NOMO-1 treated with dmso at 0.1 percent for 144 hours (cell line): ENCODE measurements at regions not wholly inside any gene's neighbourhood (a gene's known extent, or its start where the extent isn't known, plus 50 kb on each side); places are given as distances from the start of the nearest gene placed in this dataset.
"Not testable (repeated sequence)": the region's sequence is repeated elsewhere in the genome, so short reads cannot be mapped to it uniquely, and the experiment has no call there.

Experiments
- DNase-seq: peaks from one replicate; lab custom pipeline; 2025; ENCODE audit not compliant: unreplicated experiment; lab: John Stamatoyannopoulos, UW

- no peak for DNase-seq
Observed at GRCh38 chr6:77010931-77011542, 452.3 kb downstream of the HTR1B start.

GRCh38 chr6:76992553-76992952 lies 470.7 kb downstream of the HTR1B start:
- DNase-seq, result no peak

GRCh38 chr6:76984572-76984971 lies 478.7 kb downstream of the HTR1B start:
- DNase-seq, result no peak

GRCh38 chr6:76982476-76983199 lies 480.7 kb downstream of the HTR1B start:
- DNase-seq, result no peak

- DNase-seq, result no peak
Observed at GRCh38 chr6:76972474-76972873, 490.8 kb downstream of the HTR1B start.

- DNase-seq, result not testable (repeated sequence)
Observed at GRCh38 chr6:76959177-76959576, 504.1 kb downstream of the HTR1B start.

- DNase-seq, result no peak
Observed at GRCh38 chr6:76942203-76942966, 520.9 kb downstream of the HTR1B start.

GRCh38 chr6:76940191-76940590 lies 523.1 kb downstream of the HTR1B start:
- DNase-seq, result no peak

- DNase-seq, result no peak
Observed at GRCh38 chr6:76914737-76915136, 548.6 kb downstream of the HTR1B start.

- not testable (repeated sequence) for DNase-seq
Observed at GRCh38 chr6:76905541-76905940, 557.8 kb downstream of the HTR1B start.

GRCh38 chr6:76892542-76892941 lies 570.7 kb downstream of the HTR1B start:
- DNase-seq, result no peak

- DNase-seq, result no peak
Observed at GRCh38 chr6:76888351-76888750, 574.9 kb downstream of the HTR1B start.

- DNase-seq, result no peak
Observed at GRCh38 chr6:76886900-76887299, 576.4 kb downstream of the HTR1B start.

- DNase-seq, result no peak
Observed at GRCh38 chr6:76885861-76886301, 577.4 kb downstream of the HTR1B start.

- no peak for DNase-seq
Observed at GRCh38 chr6:76881414-76881813, 581.9 kb downstream of the HTR1B start.

GRCh38 chr6:76876922-76877553 lies 586.3 kb downstream of the HTR1B start:
- no peak for DNase-seq

GRCh38 chr6:76876430-76876829 lies 586.9 kb downstream of the HTR1B start:
- not testable (repeated sequence) for DNase-seq

- DNase-seq, result no peak
Observed at GRCh38 chr6:76867182-76867581, 596.1 kb downstream of the HTR1B start.

- DNase-seq, result no peak
Observed at GRCh38 chr6:76866091-76866915, 597.0 kb downstream of the HTR1B start.

GRCh38 chr6:76862936-76863335 lies 600.4 kb downstream of the HTR1B start:
- no peak for DNase-seq

GRCh38 chr6:76861403-76861802 lies 601.9 kb downstream of the HTR1B start:
- DNase-seq, result no peak
